K562 (cell line): ENCODE measurements at regions not wholly inside any gene's neighbourhood (a gene's known extent, or its start where the extent isn't known, plus 50 kb on each side); places are given as distances from the start of the nearest gene placed in this dataset.

Experiments
- BRCA1 ChIP-seq, 2 experiments: fragments of 450-650 bp in 1 of 2; sonication (generic) in 1 of 2; formaldehyde crosslinking in 1 of 2; IDR thresholded peaks; 2 replicates each; pipeline versions ENCODE4 v1.5.0 to v1.6.1; 2017 to 2020; ENCODE audit warnings: mild to moderate bottlenecking in 1 of 2, missing genetic modification reagents in 1 of 2
- CC2D1A ChIP-seq: fragments of 450-650 bp; IDR thresholded peaks from 2 replicates; pipeline ENCODE4 v1.6.1; 2017; ENCODE audit warnings: mild to moderate bottlenecking
- FOSL1 ChIP-seq: fragments of 200-800 bp; sonication (Bioruptor generic); conservative IDR thresholded peaks from 2 replicates; pipeline ENCODE4 v1.6.1; 2016; ENCODE audit warnings: missing genetic modification characterization, missing compliant biosample characterization
- FOXA1 ChIP-seq: fragments of 450-650 bp; IDR thresholded peaks from 2 replicates; pipeline ENCODE4 v1.6.1; 2016; ENCODE audit warnings: mild to moderate bottlenecking, borderline replicate concordance
- GATA2 ChIP-seq: sonication (generic); formaldehyde crosslinking; IDR thresholded peaks from 2 replicates; pipeline ENCODE4 v1.4.0; 2020; ENCODE audit warnings: mild to moderate bottlenecking, missing genetic modification reagents
- HDAC1 ChIP-seq, 2 experiments: fragments of 450-650 bp; IDR thresholded peaks; 2 replicates each; pipeline ENCODE4 v1.6.1; 2016 to 2017; ENCODE audit warnings: inconsistent platforms in 1 of 2, mild to moderate bottlenecking in 1 of 2, moderate library complexity in 1 of 2
- LEF1 ChIP-seq: fragments of 450-650 bp; IDR thresholded peaks from 2 replicates; pipeline ENCODE4 v1.6.1; 2016; ENCODE audit warnings: mild to moderate bottlenecking
- MAZ ChIP-seq, 2 experiments: fragments of 450-650 bp in 1 of 2; sonication (generic) in 1 of 2; formaldehyde crosslinking; IDR thresholded peaks in 1 of 2; conservative IDR thresholded peaks in 1 of 2; 2 replicates each; pipeline versions ENCODE4 v1.4.0 to v1.5.0; 2020; ENCODE audit warnings: mild to moderate bottlenecking in 1 of 2, missing genetic modification reagents in 1 of 2
- MIER1 ChIP-seq: fragments of 450-650 bp; IDR thresholded peaks from 2 replicates; pipeline ENCODE4 v1.6.1; 2016; ENCODE audit warnings: antibody characterized with exemption, mild to moderate bottlenecking, low read depth
- NBN ChIP-seq: fragments of 450-650 bp; IDR thresholded peaks from 2 replicates; pipeline ENCODE4 v1.6.1; 2016; ENCODE audit warnings: low read depth, mild to moderate bottlenecking
- NCOA6 ChIP-seq: fragments of 450-650 bp; IDR thresholded peaks from 2 replicates; pipeline ENCODE4 v1.6.1; 2017; ENCODE audit warnings: mild to moderate bottlenecking
- NR3C1 ChIP-seq: sonication (generic); formaldehyde crosslinking; IDR thresholded peaks from 2 replicates; pipeline ENCODE4 v1.8.1; 2022; ENCODE audit warnings: missing genetic modification reagents
- PHF8 ChIP-seq: fragments of 200-600 bp; sonication (generic); IDR thresholded peaks from 2 replicates; pipeline ENCODE4 v1.6.1; 2012; ENCODE audit warnings: mixed run types, mild to moderate bottlenecking, inconsistent platforms, low read length, moderate library complexity, borderline replicate concordance
- SMC3 ChIP-seq: conservative IDR thresholded peaks from 2 replicates; pipeline ENCODE4 v1.6.1; 2011; ENCODE audit warnings: low read depth, low read length, improper control_type of control experiment; ENCODE audit not compliant: insufficient read depth
- SNAPC5 ChIP-seq: fragments of 250-450 bp; sonication (Bioruptor Pico); IDR thresholded peaks from 2 replicates; pipeline ENCODE4 v1.8.0; 2021; ENCODE audit warnings: moderate library complexity, mild to moderate bottlenecking, inconsistent platforms
- SP2 ChIP-seq: IDR thresholded peaks from 2 replicates; pipeline ENCODE4 v1.6.1; 2011; ENCODE audit warnings: mild to moderate bottlenecking, low read depth, low read length, moderate library complexity; ENCODE audit not compliant: poor library complexity, severe bottlenecking; ENCODE audit errors: extremely low read depth
- SRSF3 ChIP-seq: fragments of 200-400 bp; formaldehyde crosslinking; IDR thresholded peaks from 2 replicates; pipeline ENCODE4 v1.6.1; 2016; ENCODE audit warnings: mild to moderate bottlenecking, low read length, moderate library complexity; ENCODE audit not compliant: insufficient read depth
- SUPT5H ChIP-seq: fragments of 450-650 bp; IDR thresholded peaks from 2 replicates; pipeline ENCODE4 v1.6.1; 2016
- TFAM ChIP-seq: fragments of 250-450 bp; sonication (Bioruptor Pico); conservative IDR thresholded peaks from 2 replicates; pipeline ENCODE4 v1.5.0; 2021; ENCODE audit warnings: mild to moderate bottlenecking, moderate library complexity
- ZBTB40 ChIP-seq, 2 experiments: fragments of 450-650 bp in 1 of 2; sonication (generic) in 1 of 2; formaldehyde crosslinking in 1 of 2; IDR thresholded peaks; 2 replicates each; pipeline versions ENCODE4 v1.7.1 to v1.9.0; 2016 to 2022; ENCODE audit warnings: inconsistent platforms in 1 of 2, mild to moderate bottlenecking in 1 of 2, missing genetic modification reagents in 1 of 2
- ZNF507 ChIP-seq: conservative IDR thresholded peaks from 2 replicates; pipeline ENCODE4 v1.6.1; 2017; ENCODE audit warnings: missing genetic modification characterization, missing compliant biosample characterization
- ZNF717 ChIP-seq: fragments of 250-450 bp; sonication (Bioruptor Pico); IDR thresholded peaks from 2 replicates; pipeline ENCODE4 v1.5.0; 2021

GRCh38 chr6:27188885-27189418 is 58.5 kb upstream of the PRSS16 start (continued):
- TF ChIP-seq SP2 = no peak
- no peak for TF ChIP-seq SNAPC5 (CRISPR knock-in tag)
- no peak; a peak in 1 of 4 replicates for TF ChIP-seq MAZ (CRISPR knock-in tag; conservative IDR thresholded peaks at IDR 0.05 in 1 of 2, IDR thresholded peaks at IDR 0.05 in 1 of 2)
- TF ChIP-seq ZNF507 = no peak
- no peak for TF ChIP-seq NR3C1 (CRISPR knock-in tag)
- no peak for TF ChIP-seq FOSL1 (tag)
- TF ChIP-seq PHF8 = no peak; the same call in 1 of the 2 replicates
- TF ChIP-seq MIER1 = no peak
- TF ChIP-seq ZBTB40 (IDR thresholded peaks at IDR 0.05) = no peak
- no peak for TF ChIP-seq ZBTB40 (CRISPR knock-in tag; IDR thresholded peaks at IDR 0.05)
- no peak for TF ChIP-seq TFAM (CRISPR knock-in tag)
- TF ChIP-seq BRCA1 (IDR thresholded peaks at IDR 0.05) = no peak
- TF ChIP-seq BRCA1 (CRISPR knock-in tag; IDR thresholded peaks at IDR 0.05) = no peak
- no peak for TF ChIP-seq SUPT5H
- no peak for TF ChIP-seq SRSF3
- peak; percentile 79 for TF ChIP-seq SMC3
- no peak for TF ChIP-seq HDAC1 (IDR thresholded peaks at IDR 0.05)
- TF ChIP-seq LEF1 = 0 out of 2 replicates have a peak, but pooled peaks have one; percentile 12
- no peak for TF ChIP-seq ZNF717 (CRISPR knock-in tag)
- TF ChIP-seq FOXA1 = no peak
- TF ChIP-seq NCOA6 = no peak
- peak; percentile 63; the same call in 1 of the 2 replicates for TF ChIP-seq CC2D1A
- peak; percentile 14; the same call in 1 of the 2 replicates for TF ChIP-seq NBN
- TF ChIP-seq GATA2 (CRISPR knock-in tag) = no peak
